ENCODE measurements at regions not wholly inside any gene's neighbourhood (a gene's known extent, or its start where the extent isn't known, plus 50 kb on each side); places are given as distances from the start of the nearest gene placed in this dataset.

DNA sequence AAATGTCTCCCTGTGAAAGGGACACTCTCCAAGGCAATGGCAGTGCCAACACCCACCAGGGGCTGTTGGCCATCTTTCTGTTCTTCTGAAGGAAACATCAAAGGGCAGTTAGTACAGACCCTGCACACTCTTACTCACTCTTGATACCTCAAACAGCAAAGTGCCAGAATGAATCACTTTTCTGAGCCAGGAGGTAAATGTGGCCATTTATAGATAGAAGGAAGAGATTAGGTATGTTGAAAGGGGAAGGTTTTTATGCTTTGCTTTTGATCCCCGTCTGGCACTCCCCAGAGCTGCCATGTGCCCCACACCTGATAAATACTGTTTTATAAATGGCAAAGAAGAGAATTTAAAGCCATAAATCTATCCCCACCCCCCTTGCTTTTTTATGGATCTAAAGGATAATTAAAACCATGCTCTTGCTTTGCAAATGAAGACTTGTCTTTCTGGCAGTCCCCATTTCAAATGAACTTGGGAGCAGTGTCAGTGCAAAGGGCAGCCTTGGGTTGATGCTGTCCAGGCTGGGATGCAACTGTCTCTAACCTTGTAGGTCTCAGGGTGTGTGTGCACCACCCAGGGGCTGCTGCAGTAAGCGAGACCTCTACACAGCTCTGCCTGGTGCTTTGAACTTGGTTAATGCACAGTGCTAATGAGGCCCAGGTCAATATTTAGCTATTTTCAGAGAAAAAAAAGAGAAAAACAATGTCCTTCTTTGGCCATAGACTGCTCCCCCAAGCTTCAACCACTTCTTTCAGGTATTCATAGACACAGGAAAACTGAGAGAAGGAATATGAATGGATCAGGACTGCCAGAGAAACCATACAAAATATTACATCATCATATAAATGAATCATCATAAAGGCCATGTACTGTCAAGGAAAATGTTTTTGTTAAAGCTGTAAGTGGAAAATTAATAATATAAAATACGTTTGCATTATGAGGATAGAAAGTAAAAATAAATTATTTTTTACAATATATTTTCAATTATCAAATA, 207.5 kb downstream of the ETS1 start:
- no peak for FAIRE-seq
- Histone ChIP-seq H3K9me1 (replicated peaks; ENCODE audit: control insufficient read depth, extremely low read depth, insufficient read depth, low read length) (no peaks in the 10 kb centered on the region), H3K36me3 (ENCODE audit: control insufficient read depth in 2 of 2, extremely low read depth in 1 of 2, insufficient read depth in 2 of 2, low read length in 2 of 2) (no peaks in the 10 kb centered on the region), H3K9me3 (replicated peaks; ENCODE audit: control insufficient read depth, insufficient read depth, low read length) (no peaks in the 10 kb centered on the region), H3K4me1 (ENCODE audit: control insufficient read depth, extremely low read depth, insufficient read depth, low read length) (peaks cover 7% of the 10 kb centered on the region), H4K20me1 (replicated peaks; ENCODE audit: control insufficient read depth, extremely low read depth, insufficient read depth, low read length) (no peaks in the 10 kb centered on the region), H3K4me2 (ENCODE audit: insufficient read depth, low read length) (no peak overlapping the region), H2AFZ (ENCODE audit: low read depth, low read length) (no peak overlapping the region), H3K9ac (replicated peaks; ENCODE audit: extremely low read depth, insufficient read depth, low read length) (no peak overlapping the region), H3K27me3 (ENCODE audit: control insufficient read depth in 2 of 2, insufficient read depth in 2 of 2, low read length in 2 of 2) (no peaks in the 10 kb centered on the region), H3K27ac (ENCODE audit: insufficient read depth, low read depth, low read length) (no peak overlapping the region), H3K4me3 (replicated peaks in 1 of 3; ENCODE audit: insufficient read depth in 1 of 3, low read depth in 1 of 3, low read length in 3 of 3) (no peak overlapping the region), H3K79me2 (ENCODE audit: control insufficient read depth, insufficient read depth, low read length) (no peaks in the 10 kb centered on the region)
- no peak for TF ChIP-seq POLR2AphosphoS5 (IDR thresholded peaks at IDR 0.05; ENCODE audit: insufficient read depth, low read depth, low read length)
- TF ChIP-seq, protein P1, sequence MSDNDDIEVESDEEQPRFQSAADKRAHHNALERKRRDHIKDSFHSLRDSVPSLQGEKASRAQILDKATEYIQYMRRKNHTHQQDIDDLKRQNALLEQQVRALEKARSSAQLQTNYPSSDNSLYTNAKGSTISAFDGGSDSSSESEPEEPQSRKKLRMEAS (IDR thresholded peaks at IDR 0.05; ENCODE audit: insufficient read depth, insufficient read length) = no peak
- TF ChIP-seq EZH2 (IDR thresholded peaks at IDR 0.05; ENCODE audit: borderline replicate concordance, low read depth, low read length, severe bottlenecking) = no peak
- no peak for TF ChIP-seq JUN (IDR thresholded peaks at IDR 0.05; ENCODE audit: borderline replicate concordance, insufficient read depth, insufficient read length, low read depth)
- TF ChIP-seq FOS (IDR thresholded peaks at IDR 0.05; ENCODE audit: borderline replicate concordance, insufficient read depth, low read length) = no peak
- TF ChIP-seq, protein P2, sequence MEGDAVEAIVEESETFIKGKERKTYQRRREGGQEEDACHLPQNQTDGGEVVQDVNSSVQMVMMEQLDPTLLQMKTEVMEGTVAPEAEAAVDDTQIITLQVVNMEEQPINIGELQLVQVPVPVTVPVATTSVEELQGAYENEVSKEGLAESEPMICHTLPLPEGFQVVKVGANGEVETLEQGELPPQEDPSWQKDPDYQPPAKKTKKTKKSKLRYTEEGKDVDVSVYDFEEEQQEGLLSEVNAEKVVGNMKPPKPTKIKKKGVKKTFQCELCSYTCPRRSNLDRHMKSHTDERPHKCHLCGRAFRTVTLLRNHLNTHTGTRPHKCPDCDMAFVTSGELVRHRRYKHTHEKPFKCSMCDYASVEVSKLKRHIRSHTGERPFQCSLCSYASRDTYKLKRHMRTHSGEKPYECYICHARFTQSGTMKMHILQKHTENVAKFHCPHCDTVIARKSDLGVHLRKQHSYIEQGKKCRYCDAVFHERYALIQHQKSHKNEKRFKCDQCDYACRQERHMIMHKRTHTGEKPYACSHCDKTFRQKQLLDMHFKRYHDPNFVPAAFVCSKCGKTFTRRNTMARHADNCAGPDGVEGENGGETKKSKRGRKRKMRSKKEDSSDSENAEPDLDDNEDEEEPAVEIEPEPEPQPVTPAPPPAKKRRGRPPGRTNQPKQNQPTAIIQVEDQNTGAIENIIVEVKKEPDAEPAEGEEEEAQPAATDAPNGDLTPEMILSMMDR (IDR thresholded peaks at IDR 0.05; ENCODE audit: extremely low read depth in 1 of 2, insufficient read depth in 1 of 2, low read depth in 1 of 2, low read length in 2 of 2) = no peak
- no peak for TF ChIP-seq MYC (IDR thresholded peaks at IDR 0.05; ENCODE audit: low read depth, low read length)
- no peak for TF ChIP-seq POLR2A (IDR thresholded peaks at IDR 0.05; ENCODE audit: low read depth, low read length)
- TF ChIP-seq GATA2 (IDR thresholded peaks at IDR 0.05; ENCODE audit: insufficient read depth, insufficient read length, low read depth, low read length) = no peak
- no peak for DNase-seq (ENCODE audit: low read depth, low spot score)
- intact Hi-C loops (cut with micrococcal nuclease) (no loop called here), dilution Hi-C loops (cut with MboI; ENCODE audit: extremely low pct_ligation_motif_present, low sequenced_read_pairs) (no loop called here)
- no TSS peak for BruUV-seq (replicated peaks)
- POLR2A ChIA-PET = no interaction called here
- CTCF ChIA-PET = no interaction called here

Data from endothelial cell of umbilical vein (primary cell).